BJ (cell line): ENCODE measurements at regions not wholly inside any gene's neighbourhood (a gene's known extent, or its start where the extent isn't known, plus 50 kb on each side); places are given as distances from the start of the nearest gene placed in this dataset.
"Not testable (repeated sequence)": the region's sequence is repeated elsewhere in the genome, so short reads cannot be mapped to it uniquely, and the experiment has no call there.

Experiments
- CTCF ChIA-PET: fragments of 350-600 bp; formaldehyde crosslinking; extraction: SDS; loops from one replicate; lab custom pipeline; 2021; ENCODE audit warnings: antibody characterized with exemption, inconsistent platforms; lab: Yijun Ruan, JAX
- POLR2A ChIA-PET: fragments of 300-600 bp; sonication (Branson Sonifier 250); formaldehyde crosslinking; extraction: SDS; loops from one replicate; lab custom pipeline; 2021; ENCODE audit warnings: antibody characterized with exemption; lab: Charles Lee
- DNase-seq: peaks from one replicate; pipeline ENCODE4 v3.0.0-alpha.2; 2011; ENCODE audit warnings: low read depth
- H3K27me3 ChIP-seq: 2 replicates; pipeline ENCODE4 v1.6.0; 2011; ENCODE audit warnings: low read length; ENCODE audit not compliant: control insufficient read depth, insufficient read depth
- H3K36me3 ChIP-seq: 2 replicates; pipeline ENCODE4 v1.5.1; 2011; ENCODE audit warnings: low read length; ENCODE audit not compliant: control insufficient read depth, insufficient read depth
- H3K4me3 ChIP-seq: 2 replicates; pipeline ENCODE4 v1.5.1; 2011; ENCODE audit warnings: low read depth, mild to moderate bottlenecking, control low read depth, low read length
- CTCF ChIP-seq: IDR thresholded peaks from 2 replicates; pipeline ENCODE4 v1.5.1; 2011; ENCODE audit warnings: low read depth, mild to moderate bottlenecking, control low read depth, inconsistent platforms, low read length, moderate library complexity; ENCODE audit not compliant: insufficient read depth

GRCh38 chr3:13740795-13741194 is 139.1 kb downstream of the WNT7A start:
- Histone ChIP-seq H3K27me3 (no peaks in the 10 kb centered on the region), H3K36me3 (no peaks in the 10 kb centered on the region), H3K4me3 (no peak overlapping the region)
- no peak for TF ChIP-seq CTCF
- DNase-seq = no peak
- ChIA-PET CTCF (no interaction called here), POLR2A (no interaction called here)

GRCh38 chr3:13733726-13734125 is 146.1 kb downstream of the WNT7A start:
- H3K27me3 ChIP-seq, H3K4me3 ChIP-seq, H3K36me3 ChIP-seq, CTCF ChIA-PET, POLR2A ChIA-PET, DNase-seq: not testable (repeated sequence)

GRCh38 chr3:13728487-13728886 is 151.4 kb downstream of the WNT7A start:
- Histone ChIP-seq H3K27me3 (no peaks in the 10 kb centered on the region), H3K4me3 (no peak overlapping the region), H3K36me3 (no peaks in the 10 kb centered on the region)
- no peak for DNase-seq
- TF ChIP-seq CTCF = no peak
- CTCF ChIA-PET = no interaction called here
- POLR2A ChIA-PET = no interaction called here

GRCh38 chr3:13727890-13728289 is 152.0 kb downstream of the WNT7A start:
- Histone ChIP-seq H3K36me3 (no peaks in the 10 kb centered on the region), H3K27me3 (no peaks in the 10 kb centered on the region), H3K4me3 (no peak overlapping the region)
- no peak for TF ChIP-seq CTCF
- DNase-seq = no peak
- CTCF ChIA-PET = no interaction called here
- POLR2A ChIA-PET = no interaction called here

- no peaks in the 10 kb centered on the region for H3K27me3 ChIP-seq
- no peaks in the 10 kb centered on the region for H3K36me3 ChIP-seq
- no peak for DNase-seq
- no peak overlapping the region for H3K4me3 ChIP-seq
- ChIA-PET POLR2A (no interaction called here), CTCF (no interaction called here)
- no peak for TF ChIP-seq CTCF
Measured at GRCh38 chr3:13723676-13724207, 156.1 kb downstream of the WNT7A start.

- ChIA-PET POLR2A (no interaction called here), CTCF (no interaction called here)
- H3K4me3 ChIP-seq = no peak overlapping the region
- DNase-seq = no peak
- H3K27me3 ChIP-seq = no peaks in the 10 kb centered on the region
- no peak for TF ChIP-seq CTCF
- no peaks in the 10 kb centered on the region for H3K36me3 ChIP-seq
Measured at GRCh38 chr3:13722178-13722577, 157.7 kb downstream of the WNT7A start.
